CD14-positive monocyte (primary cell): ENCODE measurements at regions not wholly inside any gene's neighbourhood (a gene's known extent, or its start where the extent isn't known, plus 50 kb on each side); places are given as distances from the start of the nearest gene placed in this dataset.
"Not testable (repeated sequence)": the region's sequence is repeated elsewhere in the genome, so short reads cannot be mapped to it uniquely, and the experiment has no call there.

Source experiments
- DNase-seq, 3 donors: peaks; one replicate each; pipeline ENCODE4 v3.0.0-alpha.2; 2011 to 2022
- H2AFZ ChIP-seq: 2 replicates; pipeline ENCODE4 v1.6.0; 2012; ENCODE audit warnings: mild to moderate bottlenecking, low read depth, low read length, inconsistent platforms; ENCODE audit not compliant: insufficient read depth, poor library complexity, severe bottlenecking
- H3K27ac ChIP-seq, 2 donors: 1 replicate in 1 of 2; 2 replicates in 1 of 2; pipeline ENCODE4 v1.5.1; 2012 to 2013; ENCODE audit warnings: low read length in 2 of 2, control low read depth in 1 of 2, inconsistent platforms in 1 of 2, low read depth in 1 of 2, mild to moderate bottlenecking in 1 of 2
- H3K27me3 ChIP-seq, 2 donors: one replicate each; pipeline versions ENCODE4 v1.6.0 to v1.6.1; 2011 to 2013; ENCODE audit warnings: low read length in 2 of 2; ENCODE audit not compliant: control insufficient read depth in 2 of 2, insufficient read depth in 2 of 2
- H3K36me3 ChIP-seq, 2 donors: replicated peaks in 1 of 2; 1 replicate in 1 of 2; 2 replicates in 1 of 2; pipeline versions ENCODE4 v1.5.1 to v1.6.1; 2012 to 2013; ENCODE audit warnings: low read length in 2 of 2, control low read depth in 1 of 2, inconsistent platforms in 1 of 2, mild to moderate bottlenecking in 1 of 2; ENCODE audit not compliant: insufficient read depth in 2 of 2, control insufficient read depth in 1 of 2
- H3K4me1 ChIP-seq, 2 donors: 1 replicate in 1 of 2; 2 replicates in 1 of 2; pipeline versions ENCODE4 v1.5.1 to v1.6.1; 2012 to 2013; ENCODE audit warnings: low read length in 2 of 2, control low read depth in 1 of 2, inconsistent platforms in 1 of 2, mild to moderate bottlenecking in 1 of 2, moderate library complexity in 1 of 2; ENCODE audit not compliant: insufficient read depth in 2 of 2, control insufficient read depth in 1 of 2
- H3K4me2 ChIP-seq: replicated peaks from 2 replicates; pipeline ENCODE3; 2012; ENCODE audit warnings: low read length, moderate library complexity, mild to moderate bottlenecking; ENCODE audit not compliant: poor library complexity, severe bottlenecking; ENCODE audit errors: extremely low read depth
- H3K4me3 ChIP-seq, 3 experiments: fragments of 200-600 bp in 1 of 3; sonication (generic) in 1 of 3; replicated peaks in 1 of 3; 1 replicate in 2 of 3; 2 replicates in 1 of 3; pipeline ENCODE4 v1.5.1; 2011 to 2013; ENCODE audit warnings: low read length in 3 of 3, mild to moderate bottlenecking in 3 of 3, control low read depth in 2 of 3, low read depth in 2 of 3, inconsistent platforms in 1 of 3, moderate library complexity in 1 of 3
- H3K79me2 ChIP-seq: 2 replicates; pipeline ENCODE4 v1.6.0; 2012; ENCODE audit warnings: mild to moderate bottlenecking, control low read depth, inconsistent platforms, low read length, moderate library complexity; ENCODE audit not compliant: insufficient read depth
- H3K9ac ChIP-seq: 2 replicates; pipeline ENCODE4 v1.6.0; 2017; ENCODE audit warnings: low read length, mild to moderate bottlenecking; ENCODE audit not compliant: insufficient read depth, poor library complexity, severe bottlenecking
- H3K9me3 ChIP-seq, 2 donors: replicated peaks in 1 of 2; 1 replicate in 1 of 2; 2 replicates in 1 of 2; pipeline versions ENCODE4 v1.5.1 to v1.6.1; 2012 to 2013; ENCODE audit warnings: low read length in 2 of 2, control low read depth in 1 of 2; ENCODE audit not compliant: control insufficient read depth in 1 of 2, insufficient read depth in 1 of 2
- H4K20me1 ChIP-seq: 2 replicates; pipeline ENCODE4 v1.6.0; 2012; ENCODE audit warnings: mild to moderate bottlenecking, low read length, control low read depth, moderate library complexity; ENCODE audit not compliant: insufficient read depth
- H3K27ac Mint-ChIP-seq, 7 donors: one replicate each; pipeline ENCODE4 v1.8.0; 2020; ENCODE audit warnings: mild to moderate bottlenecking in 7 of 7, mixed read lengths in 7 of 7, moderate library complexity in 6 of 7, inconsistent platforms in 2 of 7
- H3K27me3 Mint-ChIP-seq, 3 donors: one replicate each; pipeline ENCODE4 v1.8.0; 2021 to 2022; ENCODE audit warnings: low read depth in 3 of 3, mild to moderate bottlenecking in 3 of 3, mixed read lengths in 3 of 3, moderate library complexity in 3 of 3, inconsistent platforms in 1 of 3
- H3K36me3 Mint-ChIP-seq, 2 donors: one replicate each; pipeline ENCODE4 v1.8.0; 2020; ENCODE audit warnings: mixed read lengths in 2 of 2, inconsistent platforms in 1 of 2, mild to moderate bottlenecking in 1 of 2
- H3K4me1 Mint-ChIP-seq: one replicate; pipeline ENCODE4 v1.8.0; 2020; ENCODE audit warnings: mild to moderate bottlenecking, mixed read lengths
- H3K4me3 Mint-ChIP-seq, 2 donors: one replicate each; pipeline ENCODE4 v1.8.0; 2020; ENCODE audit warnings: mild to moderate bottlenecking in 2 of 2, mixed read lengths in 2 of 2, moderate library complexity in 1 of 2
- H3K9me3 Mint-ChIP-seq, 7 donors: one replicate each; pipeline ENCODE4 v1.8.0; 2020 to 2022; ENCODE audit warnings: mixed read lengths in 7 of 7, mild to moderate bottlenecking in 6 of 7, moderate library complexity in 6 of 7, inconsistent platforms in 2 of 7
- CTCF ChIP-seq: fragments of 200-600 bp; IDR thresholded peaks from one replicate; pipeline ENCODE4 v1.8.0; 2022; ENCODE audit warnings: antibody characterized with exemption, mild to moderate bottlenecking
- WGBS: methylation state at CpG from one replicate; pipeline ENCODE4 v1.1.5; 2013; ENCODE audit warnings: missing lambda C conversion rate; ENCODE audit not compliant: insufficient coverage; 5-methylcytosine and 5-hydroxymethylcytosine counted together
- intact Hi-C, 2 donors: fragments of 100-400 bp; cut with micrococcal nuclease; formaldehyde crosslinking; loops; one replicate each; pipeline versions ENCODE4 v1.15.0 to v1.15.1; 2023

DNA sequence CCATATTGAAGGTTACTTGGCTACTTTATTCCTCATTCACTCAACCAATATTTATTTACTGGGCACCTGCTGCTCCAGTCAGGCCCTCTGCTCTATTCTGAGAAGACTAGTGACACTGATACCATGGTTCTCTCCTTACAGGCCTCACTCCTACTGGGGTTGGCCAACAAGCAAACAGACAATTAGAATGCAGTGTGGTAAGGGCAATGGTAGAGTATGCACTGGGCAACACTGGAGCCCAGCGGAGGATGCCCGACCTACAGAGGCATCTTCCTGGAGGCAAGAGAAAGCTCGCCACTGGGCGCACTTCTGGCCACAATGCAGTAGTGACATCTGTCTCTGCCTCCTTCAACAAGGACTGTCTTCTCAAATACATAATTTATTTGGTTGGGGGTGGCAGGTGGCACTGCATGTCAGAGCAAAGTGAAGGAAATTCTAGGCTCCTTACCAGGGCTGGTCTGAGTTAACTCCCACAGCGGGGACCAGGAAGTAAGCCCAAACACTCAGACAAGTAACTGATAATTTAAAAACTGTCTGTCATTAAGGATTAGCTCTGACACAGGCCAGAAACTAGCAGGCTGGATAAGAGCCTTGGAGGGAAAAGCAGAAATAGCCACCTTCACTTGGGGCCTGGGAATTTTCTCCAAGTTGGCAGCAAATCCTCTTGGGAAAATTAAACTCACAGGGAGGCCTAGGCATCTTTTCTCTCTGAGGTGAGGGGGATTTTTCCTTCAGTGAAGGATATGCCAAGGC lies 150.7 kb upstream of the EOLA2 start:
- intact Hi-C loops: no loop called here
- H3K4me1 Mint-ChIP-seq: no peaks in the 10 kb centered on the region

DNA sequence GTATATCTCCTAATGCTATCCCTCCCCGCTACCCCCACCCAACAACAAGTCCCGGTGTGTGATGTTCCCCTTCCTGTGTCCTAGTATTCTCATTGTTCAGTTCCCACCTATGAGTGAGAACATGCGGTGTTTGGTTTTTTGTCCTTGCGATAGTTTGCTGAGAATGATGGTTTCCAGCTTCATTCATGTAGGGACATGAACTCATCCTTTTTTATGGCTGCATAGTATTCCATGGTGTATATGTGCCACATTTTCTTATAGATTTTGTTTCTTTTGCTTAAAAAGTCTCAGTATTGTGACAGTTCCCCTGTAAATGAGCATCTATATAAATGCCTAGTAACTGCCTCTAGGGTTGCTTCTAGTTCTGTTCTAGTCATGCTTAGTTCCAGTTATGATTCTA lies 153.0 kb upstream of the EOLA2 start:
- H3K4me3 Mint-ChIP-seq, H3K9me3 ChIP-seq, H3K4me1 ChIP-seq, H3K36me3 Mint-ChIP-seq, H3K36me3 ChIP-seq, H4K20me1 ChIP-seq, H3K27ac ChIP-seq, H3K27me3 Mint-ChIP-seq, H3K27ac Mint-ChIP-seq, H3K4me2 ChIP-seq, intact Hi-C loops, H3K4me1 Mint-ChIP-seq, H3K27me3 ChIP-seq, H2AFZ ChIP-seq, DNase-seq, H3K9ac ChIP-seq, H3K79me2 ChIP-seq, H3K4me3 ChIP-seq, H3K9me3 Mint-ChIP-seq: not testable (repeated sequence)
- no CpG with 5 or more reads among the region's 4 CpGs for WGBS

More for the DNA sequence above, 150.7 kb upstream of the EOLA2 start:
- Mint-ChIP-seq H3K4me3 (no peak overlapping the region), H3K27me3 (peaks cover 0 to 7% (median 2%) of the 10 kb centered on the region in 3 donors), H3K27ac (no peak overlapping the region), H3K36me3 (no peaks in the 10 kb centered on the region), H3K9me3 (peaks cover 0 to 4% (median 0%) of the 10 kb centered on the region in 7 donors)
- H3K4me2 ChIP-seq: no peak overlapping the region
- no peaks in the 10 kb centered on the region for H3K9me3 ChIP-seq
- H3K36me3 ChIP-seq: no peaks in the 10 kb centered on the region
- TF ChIP-seq CTCF: no peak
- H3K4me1 ChIP-seq: no peaks in the 10 kb centered on the region
- WGBS: no CpG with 5 or more reads among the region's 5 CpGs
- H3K27ac ChIP-seq: no peak overlapping the region
- DNase-seq: no peak
- H4K20me1 ChIP-seq: no peaks in the 10 kb centered on the region
- H3K79me2 ChIP-seq: no peaks in the 10 kb centered on the region
- H3K9ac ChIP-seq: no peak overlapping the region
- no peaks in the 10 kb centered on the region for H3K27me3 ChIP-seq
- no peak overlapping the region for H2AFZ ChIP-seq
- H3K4me3 ChIP-seq: no peak overlapping the region
